ENCODE measurements at regions not wholly inside any gene's neighbourhood (a gene's known extent, or its start where the extent isn't known, plus 50 kb on each side); places are given as distances from the start of the nearest gene placed in this dataset.

GRCh38 chr10:7464691-7465090, 53.9 kb upstream of the SFMBT2 start:
- TF ChIP-seq CTCF (IDR thresholded peaks at IDR 0.05; ENCODE audit: borderline replicate concordance, control extremely low read depth, extremely low read depth, insufficient read depth, missing control alignments) = no peak
- in situ Hi-C loops (cut with MboI; ENCODE audit: low sequenced_read_pairs, unreplicated experiment) = no loop called here
- no peak for DNase-seq (ENCODE audit: low spot score)
